ENCODE measurements at regions not wholly inside any gene's neighbourhood (a gene's known extent, or its start where the extent isn't known, plus 50 kb on each side); places are given as distances from the start of the nearest gene placed in this dataset.

GRCh38 chr7:35339811-35340210 is 85.9 kb upstream of the TBX20 start:
- no peak for DNase-seq (ENCODE audit: low spot score)

DNA sequence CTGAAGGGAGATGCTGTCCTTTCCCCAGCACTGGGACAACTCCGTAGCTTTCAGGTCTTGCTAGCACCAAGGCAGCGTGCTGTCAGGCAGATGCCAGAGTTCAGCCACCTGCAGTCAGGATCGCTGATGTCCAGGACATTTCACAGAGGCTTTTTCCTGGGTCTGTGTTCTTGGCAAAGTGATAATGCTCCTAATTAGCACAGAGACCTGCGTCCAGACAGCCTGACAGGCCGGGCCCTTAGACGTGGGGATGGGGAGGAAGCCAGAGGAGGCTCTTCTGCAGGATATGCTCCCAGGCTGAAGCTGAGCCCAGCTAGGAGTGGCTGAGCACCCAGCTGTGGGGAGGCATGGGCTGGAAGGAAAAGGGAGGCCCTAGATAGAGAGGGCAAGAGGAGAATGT is 82.5 kb upstream of the TBX20 start:
- no peak for DNase-seq (ENCODE audit: low spot score)

GRCh38 chr7:35334506-35334905 is 80.6 kb upstream of the TBX20 start:
- peak; percentile 38 for DNase-seq (ENCODE audit: low spot score)

- no peak for DNase-seq (ENCODE audit: low spot score)
Observed at GRCh38 chr7:35333265-35333664, 79.4 kb upstream of the TBX20 start.

GRCh38 chr7:35331730-35332678 is 78.1 kb upstream of the TBX20 start:
- DNase-seq (ENCODE audit: low spot score) = no peak

- no peak for DNase-seq (ENCODE audit: low spot score)
Observed at GRCh38 chr7:35329026-35329425, 75.1 kb upstream of the TBX20 start.

DNA sequence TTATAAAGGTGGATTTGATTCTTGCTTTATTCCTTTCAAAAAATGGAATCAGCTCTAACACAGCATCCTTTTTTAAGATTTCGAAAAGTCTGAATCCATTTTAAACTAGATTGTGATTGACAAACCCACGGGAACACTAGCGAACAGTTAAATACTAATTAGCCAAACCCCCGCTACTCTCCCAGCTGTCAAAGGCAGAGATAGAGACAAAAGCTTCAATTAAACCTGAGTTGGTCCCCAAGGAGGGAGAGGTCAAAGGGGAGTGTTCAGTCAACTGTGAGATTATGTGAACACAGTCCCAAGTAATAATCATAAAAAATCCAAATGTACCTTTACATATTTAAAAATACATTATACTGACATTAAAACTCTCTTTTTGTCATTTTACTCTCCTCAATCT is 65.7 kb upstream of the TBX20 start:
- DNase-seq (ENCODE audit: low spot score) = no peak

DNA sequence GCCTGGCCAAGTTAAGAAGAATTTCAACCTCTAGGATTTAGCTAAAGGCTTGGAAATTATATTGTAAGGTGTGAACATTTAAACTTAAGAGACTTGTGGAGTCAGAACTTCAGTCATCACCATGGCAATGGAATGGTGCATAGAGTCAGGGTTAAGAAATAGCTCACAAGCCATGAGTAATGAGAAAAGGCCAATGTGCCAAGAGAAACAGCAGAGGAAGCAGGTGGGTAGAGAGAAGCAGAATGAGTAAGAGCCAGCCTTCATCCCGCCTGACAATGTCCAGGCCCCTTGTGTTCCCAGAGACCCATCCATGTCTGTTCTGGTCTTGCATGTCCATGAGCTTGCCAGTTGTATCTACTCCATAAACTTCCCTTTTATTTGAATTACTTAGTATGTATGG is 62.6 kb upstream of the TBX20 start:
- peak; percentile 4 for DNase-seq (ENCODE audit: low spot score)

- DNase-seq (ENCODE audit: low spot score) = no peak
Observed at GRCh38 chr7:35315517-35315916, 61.6 kb upstream of the TBX20 start.

GRCh38 chr7:35314354-35314753 is 60.5 kb upstream of the TBX20 start:
- no peak for DNase-seq (ENCODE audit: low spot score)

DNA sequence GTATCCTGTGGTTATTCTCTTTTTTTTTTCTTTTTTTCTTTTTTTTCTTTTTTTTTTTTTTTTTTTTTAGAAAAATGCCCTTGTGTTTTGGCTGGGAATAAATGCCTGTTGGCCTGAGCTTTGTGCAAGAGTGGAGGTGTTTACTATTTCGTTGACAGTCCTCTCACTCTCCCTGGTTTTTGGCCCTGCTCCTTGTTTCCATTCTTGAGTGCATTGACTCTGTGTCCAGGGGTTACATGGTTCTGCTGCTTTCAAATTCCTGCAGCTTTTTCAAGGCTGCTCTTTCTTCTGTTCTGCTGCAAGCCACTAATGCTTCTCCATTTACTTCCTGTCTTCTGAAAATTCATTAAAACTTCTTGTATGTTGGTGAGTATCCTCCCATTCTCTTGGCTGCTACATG is 59.7 kb upstream of the TBX20 start:
- no peak for DNase-seq (ENCODE audit: low spot score)

Data from A172 (cell line).